WTC11 (cell line): ENCODE measurements at regions not wholly inside any gene's neighbourhood (a gene's known extent, or its start where the extent isn't known, plus 50 kb on each side); places are given as distances from the start of the nearest gene placed in this dataset.

Experiments
- AFF4 ChIP-seq: sonication (generic); formaldehyde crosslinking; IDR thresholded peaks from 2 replicates; pipeline ENCODE4 v1.8.1; 2023; ENCODE audit warnings: mild to moderate bottlenecking, missing genetic modification reagents, borderline replicate concordance
- CTCF ChIP-seq: fragments of 200-600 bp; IDR thresholded peaks from 2 replicates; pipeline ENCODE4 v1.8.0; 2022; ENCODE audit warnings: antibody characterized with exemption
- ELF4 ChIP-seq: sonication (generic); formaldehyde crosslinking; IDR thresholded peaks from 2 replicates; pipeline ENCODE4 v1.8.1; 2022; ENCODE audit warnings: low read depth, mild to moderate bottlenecking, moderate library complexity, missing genetic modification reagents
- ETV6 ChIP-seq: sonication (generic); formaldehyde crosslinking; IDR thresholded peaks from 2 replicates; pipeline ENCODE4 v1.8.1; 2022; ENCODE audit warnings: mild to moderate bottlenecking, missing genetic modification reagents
- FOXK1 ChIP-seq: sonication (generic); formaldehyde crosslinking; IDR thresholded peaks from 2 replicates; pipeline ENCODE4 v1.8.0; 2022; ENCODE audit warnings: mild to moderate bottlenecking, moderate library complexity, missing genetic modification reagents
- PRRX2 ChIP-seq: fragments of 250-450 bp; sonication (Bioruptor Pico); IDR thresholded peaks from 2 replicates; pipeline ENCODE4 v1.8.0; 2021; ENCODE audit warnings: mild to moderate bottlenecking
- SOX15 ChIP-seq: fragments of 250-450 bp; sonication (Bioruptor Pico); IDR thresholded peaks from 2 replicates; pipeline ENCODE4 v1.9.0; 2021; ENCODE audit warnings: mild to moderate bottlenecking
- USF1 ChIP-seq: sonication (generic); formaldehyde crosslinking; IDR thresholded peaks from 2 replicates; pipeline ENCODE4 v1.8.0; 2022; ENCODE audit warnings: mild to moderate bottlenecking, missing genetic modification reagents
- ZNF232 ChIP-seq: sonication (generic); formaldehyde crosslinking; IDR thresholded peaks from 2 replicates; pipeline ENCODE4 v1.8.0; 2022; ENCODE audit warnings: mild to moderate bottlenecking, missing genetic modification reagents

- TF ChIP-seq CTCF: no peak
- no peak for TF ChIP-seq PRRX2 (CRISPR knock-in tag)
- no peak for TF ChIP-seq USF1 (CRISPR knock-in tag)
- no peak for TF ChIP-seq ZNF232 (CRISPR knock-in tag)
- no peak for TF ChIP-seq FOXK1 (CRISPR knock-in tag)
- no peak for TF ChIP-seq ELF4 (CRISPR knock-in tag)
- no peak for TF ChIP-seq AFF4 (CRISPR knock-in tag)
- TF ChIP-seq ETV6 (CRISPR knock-in tag): no peak
- TF ChIP-seq SOX15 (CRISPR knock-in tag): no peak
These were observed 502.2 kb upstream of the ZFHX3 start for GRCh38 chr16:73549984-73550631.
